ENCODE measurements at regions not wholly inside any gene's neighbourhood (a gene's known extent, or its start where the extent isn't known, plus 50 kb on each side); places are given as distances from the start of the nearest gene placed in this dataset.
"Not testable (repeated sequence)": the region's sequence is repeated elsewhere in the genome, so short reads cannot be mapped to it uniquely, and the experiment has no call there.

DNA sequence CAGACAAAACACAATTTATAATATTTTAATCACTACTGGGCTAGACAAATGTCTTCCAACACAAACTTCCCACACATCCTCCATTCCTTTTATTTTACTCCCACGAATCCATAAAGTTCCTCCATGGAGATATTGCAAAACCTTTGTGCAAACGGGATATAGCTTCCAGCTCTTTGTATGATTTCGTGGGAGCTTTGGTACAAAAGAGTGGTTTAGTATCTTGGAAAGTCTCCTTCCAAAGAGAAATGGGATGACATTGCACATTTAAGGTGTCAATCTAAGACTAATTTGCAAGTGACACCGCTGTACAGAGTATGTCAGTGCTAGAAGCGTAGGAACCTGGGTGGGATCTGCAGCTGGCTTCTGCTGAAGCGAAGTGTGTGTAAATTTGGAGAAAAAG is 455.2 kb upstream of the RUNX1 start:
- DNase-seq (ENCODE audit: low read depth in 2 of 2): no peak

DNA sequence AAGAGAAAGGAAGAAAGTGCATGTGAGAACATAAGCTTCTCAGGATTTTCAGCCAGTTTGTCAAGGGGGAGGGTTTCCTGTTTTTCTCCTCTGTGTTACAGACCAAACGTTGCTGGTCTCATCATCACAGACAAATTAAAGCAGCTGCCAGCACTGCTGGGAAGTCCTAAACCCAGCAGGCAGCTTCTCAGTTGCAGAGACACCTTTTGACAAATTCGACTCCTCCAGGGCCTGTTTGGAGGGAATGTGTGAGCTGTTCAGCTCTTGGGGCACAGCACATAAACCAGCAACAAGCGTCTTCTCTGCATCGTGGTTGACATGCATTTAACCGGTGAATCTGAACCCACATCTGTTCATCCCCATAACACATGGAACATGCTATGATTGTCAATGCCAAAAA is 454.6 kb upstream of the RUNX1 start:
- DNase-seq (ENCODE audit: low read depth in 2 of 2): no peak

DNA sequence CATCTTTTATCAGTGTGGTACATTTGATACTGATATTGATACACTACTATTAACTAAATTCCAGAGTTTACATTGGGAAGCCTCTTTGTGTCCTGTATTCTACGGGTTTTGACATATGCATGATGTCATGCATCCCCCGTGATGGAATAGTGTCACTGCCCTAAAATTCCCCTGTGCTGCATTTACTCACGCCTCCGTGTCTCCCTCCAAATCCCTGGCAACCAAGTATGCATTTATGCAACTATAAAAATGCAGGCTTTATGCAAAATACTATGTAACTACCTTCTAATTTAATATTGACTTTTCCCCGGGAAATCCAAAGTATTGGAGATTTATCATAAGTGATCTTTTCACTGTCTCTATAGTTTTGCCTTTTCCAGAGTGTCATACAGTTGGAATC is 453.7 kb upstream of the RUNX1 start:
- no peak for DNase-seq (ENCODE audit: low read depth in 2 of 2)

DNA sequence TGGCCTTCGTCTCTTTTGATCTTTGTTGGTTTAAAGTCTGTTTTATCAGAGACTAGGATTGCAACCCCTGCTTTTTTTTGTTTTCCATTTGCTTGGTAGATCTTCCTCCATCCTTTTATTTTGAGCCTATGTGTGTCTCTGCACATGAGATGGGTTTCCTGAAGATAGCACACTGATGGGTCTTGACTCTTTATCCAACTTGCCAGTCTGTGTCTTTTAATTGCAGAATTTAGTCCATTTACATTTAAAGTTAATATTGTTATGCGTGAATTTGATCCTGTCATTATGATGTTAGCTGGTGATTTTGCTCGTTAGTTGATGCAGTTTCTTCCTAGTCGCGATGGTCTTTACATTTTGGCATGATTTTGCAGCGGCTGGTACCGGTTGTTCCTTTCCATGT is 448.4 kb upstream of the RUNX1 start:
- not testable (repeated sequence) for DNase-seq (ENCODE audit: low read depth in 2 of 2)

DNA sequence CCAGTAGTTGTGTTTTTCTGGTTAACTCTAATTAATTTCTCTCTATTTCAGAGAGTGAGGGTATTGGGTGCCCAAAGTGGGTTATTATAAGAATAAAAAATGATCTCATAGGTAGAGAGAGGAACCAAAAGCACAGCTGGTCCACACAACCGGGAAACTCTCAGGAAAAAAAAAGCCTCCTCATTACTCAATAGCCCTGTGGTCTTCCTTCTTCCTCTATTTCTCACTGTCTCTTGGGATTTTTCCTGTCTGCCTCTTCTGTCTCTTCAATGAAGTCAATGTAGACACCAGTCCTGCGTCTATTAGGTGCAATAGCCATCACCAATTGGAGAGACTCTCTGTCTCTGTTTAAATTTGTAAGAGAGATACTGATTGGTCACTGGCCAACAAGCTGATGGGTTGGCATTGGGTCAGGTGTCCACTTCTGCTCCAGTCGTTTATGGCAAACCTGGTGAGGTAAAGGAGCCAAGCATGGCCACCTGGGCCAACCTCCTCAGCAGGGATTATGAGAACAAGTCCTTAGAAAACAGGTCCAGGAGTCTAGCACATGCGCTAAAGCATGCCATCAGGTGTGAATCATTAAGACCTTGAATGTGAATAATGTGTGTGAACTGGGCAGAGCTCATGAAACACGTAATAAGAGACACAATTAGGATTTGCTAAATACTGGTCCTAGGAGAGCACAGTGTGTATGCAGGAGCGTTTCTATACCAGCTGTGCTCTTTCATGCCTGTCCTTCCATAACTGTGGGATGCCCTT is 443.0 kb upstream of the RUNX1 start:
- DNase-seq (ENCODE audit: low read depth in 2 of 2): no peak

DNA sequence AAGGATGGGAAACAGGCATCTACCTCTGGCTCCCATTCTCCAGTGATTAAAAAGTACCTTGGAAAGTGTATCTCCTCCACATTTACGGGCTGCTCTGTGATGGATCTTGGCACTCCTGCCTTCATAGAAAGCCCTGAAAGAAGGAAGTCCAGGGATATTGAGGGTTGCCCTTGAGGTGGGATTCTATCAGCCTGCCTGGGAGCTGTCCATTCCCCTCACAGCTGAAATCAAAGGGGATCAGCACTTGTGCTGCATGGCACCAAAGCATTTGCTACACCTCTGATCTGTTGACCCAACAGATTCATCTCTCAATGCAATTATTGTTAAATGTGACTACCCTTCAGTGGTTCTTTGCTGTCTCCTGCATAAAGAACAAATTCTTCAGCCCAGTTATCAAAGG is 442.0 kb upstream of the RUNX1 start:
- DNase-seq (ENCODE audit: low read depth in 2 of 2): no peak

DNA sequence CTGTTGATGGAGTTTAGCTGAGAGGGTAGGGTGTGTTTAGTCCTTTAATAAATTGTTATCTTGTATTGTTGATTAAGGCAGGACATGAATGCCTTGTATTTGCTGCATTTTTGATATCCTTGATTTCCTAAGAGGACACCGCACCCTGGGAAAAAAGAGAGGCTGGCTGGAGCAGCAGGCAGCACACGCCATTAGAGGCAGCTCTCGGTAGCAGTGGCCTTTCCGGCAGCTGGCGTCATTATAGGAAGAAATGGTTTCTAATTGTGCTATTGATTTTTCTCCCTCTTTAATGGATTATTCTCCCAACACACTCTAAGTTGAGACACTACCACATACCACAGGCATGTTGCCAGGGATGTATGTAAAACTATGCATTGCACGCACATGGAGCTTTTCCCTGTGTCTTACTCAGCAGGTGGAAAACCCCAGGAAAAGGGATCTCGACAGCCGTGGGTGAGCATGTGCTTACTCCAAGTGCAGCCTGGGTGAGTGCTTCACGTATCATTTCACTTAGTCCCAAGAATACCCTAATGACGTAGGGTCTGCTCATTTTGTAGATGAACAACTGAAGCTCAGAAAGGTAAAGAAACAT is 440.4 kb upstream of the RUNX1 start:
- DNase-seq (ENCODE audit: low read depth in 2 of 2): no peak

DNA sequence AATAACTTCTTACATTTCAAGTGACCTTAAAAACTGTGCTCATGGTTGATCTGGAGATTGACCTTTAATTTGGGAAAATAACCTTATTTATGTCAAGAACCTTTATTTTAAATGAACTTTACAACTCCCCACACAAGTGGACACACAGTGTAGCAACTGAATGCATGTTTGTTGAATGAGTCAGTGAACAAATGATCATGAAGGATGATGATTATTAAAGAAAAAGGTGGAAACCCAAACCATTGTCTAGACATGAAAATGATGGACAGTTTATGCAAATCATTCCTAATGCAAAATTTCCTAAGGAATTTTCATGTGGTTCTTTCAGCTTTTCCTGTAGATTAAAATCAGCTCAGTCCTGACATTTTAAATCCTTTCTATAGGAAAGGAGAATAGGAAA is 439.8 kb upstream of the RUNX1 start:
- DNase-seq (ENCODE audit: low read depth in 2 of 2): no peak

DNA sequence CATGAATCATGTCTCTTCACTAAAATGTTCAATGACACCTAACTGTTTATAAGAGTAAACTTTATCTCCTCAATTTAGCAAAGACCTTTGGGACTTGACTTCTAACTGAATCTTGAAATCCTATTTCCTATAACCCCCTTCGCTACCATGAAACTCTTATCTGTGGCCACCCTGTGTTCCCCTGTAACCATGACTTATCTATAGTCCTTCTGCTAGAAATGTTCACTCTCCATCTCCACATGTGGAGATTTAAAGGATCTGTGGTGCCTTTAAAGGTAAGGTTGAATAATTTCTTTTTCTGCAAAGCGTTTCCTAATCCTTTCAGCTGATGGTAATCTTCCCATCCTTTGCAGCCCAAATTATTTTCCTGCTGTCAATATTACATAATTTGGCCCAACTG is 436.3 kb upstream of the RUNX1 start:
- no peak for DNase-seq (ENCODE audit: low read depth in 2 of 2)

DNA sequence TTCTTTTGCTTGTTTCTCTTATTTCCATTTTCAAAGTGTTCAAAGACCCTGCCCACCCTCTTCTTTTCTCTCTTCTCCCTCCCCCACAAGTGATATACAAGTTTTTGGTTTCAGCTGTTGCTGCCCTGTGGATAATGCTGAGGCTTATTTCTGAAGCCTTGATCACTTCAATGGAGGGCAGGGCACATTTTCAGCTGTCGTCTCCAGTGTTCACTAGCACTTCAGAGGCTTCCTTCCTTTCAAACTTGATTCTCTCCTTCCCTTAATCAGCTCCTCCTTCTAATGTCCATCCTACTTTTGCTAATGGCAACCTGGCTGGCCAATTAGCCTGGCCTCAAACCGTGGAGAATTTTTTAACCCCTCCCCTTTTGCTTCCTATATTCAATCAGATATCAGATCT is 435.7 kb upstream of the RUNX1 start:
- no peak for DNase-seq (ENCODE audit: low read depth in 2 of 2)

DNA sequence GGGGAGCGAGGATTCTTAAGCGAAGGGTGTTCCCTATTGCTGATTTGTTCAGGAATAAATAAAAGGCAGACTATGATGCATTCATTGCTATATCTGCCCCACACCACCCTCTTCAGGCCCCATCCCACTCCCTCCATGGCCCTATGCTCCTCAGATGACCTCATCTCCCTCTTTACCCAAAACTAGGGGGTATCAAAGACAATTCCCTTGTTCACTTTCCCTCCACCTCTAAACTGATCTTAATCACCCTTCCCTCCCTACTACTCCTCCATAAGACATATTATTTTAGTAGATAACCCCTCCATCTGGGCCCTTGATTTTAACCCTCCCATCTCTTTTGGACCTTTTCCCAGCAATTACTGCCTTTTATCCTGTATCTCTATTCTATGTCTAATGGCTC is 434.9 kb upstream of the RUNX1 start:
- no peak for DNase-seq (ENCODE audit: low read depth in 2 of 2)

DNA sequence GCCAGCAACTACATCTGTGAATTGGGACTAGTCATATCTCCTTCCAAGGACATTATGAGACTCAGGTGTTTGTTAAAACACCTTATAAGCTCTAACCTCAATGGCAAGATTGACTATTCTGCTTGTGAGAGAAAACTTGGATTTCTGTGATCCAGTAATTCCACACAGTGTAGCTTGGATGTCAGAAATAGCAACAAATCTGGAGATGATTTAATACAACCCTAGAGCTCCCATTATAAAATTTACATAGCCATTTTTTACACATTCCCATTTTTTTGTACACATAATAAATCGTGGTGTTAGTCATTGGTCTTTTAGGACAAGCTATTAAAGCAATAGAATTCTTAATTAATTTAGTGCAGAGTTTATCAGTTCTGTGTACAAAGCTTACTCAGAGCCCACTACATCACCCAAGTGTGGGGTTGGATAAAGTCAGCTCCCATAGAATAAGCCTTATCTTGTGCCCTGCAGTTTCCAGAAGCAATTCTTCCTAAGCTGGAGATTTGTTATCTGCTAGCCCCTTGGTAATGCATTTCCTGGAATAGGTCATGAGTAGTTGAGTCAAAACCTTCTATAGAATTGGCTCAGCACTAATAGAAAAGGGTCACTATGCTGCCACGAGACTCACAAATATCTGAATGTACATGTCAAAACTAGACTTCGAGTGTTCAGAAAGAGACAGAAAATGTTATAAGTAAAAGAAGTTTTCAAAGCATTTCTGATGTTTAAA is 434.0 kb upstream of the RUNX1 start:
- no peak for DNase-seq (ENCODE audit: low read depth in 2 of 2)

DNA sequence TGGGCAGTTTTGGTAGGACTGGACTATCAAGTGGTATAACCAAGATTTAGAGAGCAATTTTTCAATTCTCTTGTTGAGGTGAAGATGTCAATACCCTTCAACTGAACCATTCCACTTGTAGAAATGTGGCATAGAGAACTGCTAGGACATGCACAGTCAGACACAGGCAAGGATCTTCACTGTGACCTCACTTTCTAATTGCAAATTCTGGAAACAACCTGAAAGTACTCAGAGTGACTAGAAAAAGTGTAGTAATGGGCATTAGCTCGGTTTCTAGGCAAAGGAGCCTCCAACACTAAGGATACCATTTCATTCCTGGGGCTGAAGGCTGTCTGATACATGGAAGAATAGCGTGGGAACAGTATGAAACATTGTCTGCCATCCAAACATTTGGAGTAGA is 433.0 kb upstream of the RUNX1 start:
- DNase-seq (ENCODE audit: low read depth in 2 of 2): no peak

DNA sequence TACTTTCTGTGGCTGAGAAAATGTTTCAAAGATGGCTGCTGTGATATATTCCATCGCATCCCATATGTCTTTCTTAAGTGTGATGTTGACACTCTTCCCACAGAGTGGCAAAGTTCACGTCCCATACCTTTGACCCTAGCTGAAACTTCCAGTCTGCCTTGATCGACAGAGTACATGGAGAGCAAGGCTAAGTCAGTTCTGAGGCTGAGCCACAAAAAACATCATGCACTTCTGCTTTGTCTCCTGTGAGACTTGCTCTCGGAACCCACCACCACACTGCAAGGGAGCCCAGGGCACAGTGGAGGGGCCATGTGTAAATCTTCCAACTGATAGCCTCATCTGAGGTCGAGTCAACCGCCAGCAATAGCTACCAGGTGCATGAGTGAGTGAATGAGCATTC is 431.9 kb upstream of the RUNX1 start:
- no peak for DNase-seq (ENCODE audit: low read depth in 2 of 2)

DNA sequence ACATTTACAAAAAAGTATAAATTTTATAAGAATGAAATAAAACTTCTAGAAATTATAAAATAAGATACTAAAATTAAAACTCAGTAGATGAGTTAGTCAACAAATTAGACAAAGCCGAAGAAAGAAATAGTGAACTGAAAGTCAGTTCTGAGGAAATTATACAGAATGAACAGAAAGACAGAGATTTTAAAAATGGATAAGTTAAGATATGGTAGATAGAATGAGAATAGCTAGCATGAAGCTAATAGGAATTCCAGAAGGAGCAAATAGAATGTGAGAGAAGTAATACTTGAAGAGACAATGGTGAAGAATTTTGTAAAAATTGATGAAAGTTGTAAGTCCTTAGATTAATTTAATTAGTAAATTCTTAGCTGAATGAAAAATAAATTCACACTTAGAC is 430.4 kb upstream of the RUNX1 start:
- no peak for DNase-seq (ENCODE audit: low read depth in 2 of 2)

DNA sequence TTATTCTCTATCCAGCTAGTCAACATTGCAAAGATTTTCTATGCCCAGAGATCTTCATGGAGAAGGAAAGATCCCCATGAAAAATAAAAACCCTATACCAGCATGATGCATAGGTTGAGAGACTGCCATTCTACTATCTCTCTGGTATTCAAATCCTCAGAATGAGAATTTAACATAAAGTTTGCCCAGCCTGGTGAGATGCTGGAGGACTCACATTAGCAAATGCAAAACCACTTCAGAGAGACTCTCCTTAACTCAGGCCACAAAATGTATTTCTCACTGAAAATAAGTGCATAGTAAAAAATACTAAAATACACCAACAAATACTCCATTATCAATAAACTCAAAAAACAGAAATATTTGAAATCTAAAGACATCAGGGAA is 430.0 kb upstream of the RUNX1 start:
- no peak for DNase-seq (ENCODE audit: low read depth in 2 of 2)

DNA sequence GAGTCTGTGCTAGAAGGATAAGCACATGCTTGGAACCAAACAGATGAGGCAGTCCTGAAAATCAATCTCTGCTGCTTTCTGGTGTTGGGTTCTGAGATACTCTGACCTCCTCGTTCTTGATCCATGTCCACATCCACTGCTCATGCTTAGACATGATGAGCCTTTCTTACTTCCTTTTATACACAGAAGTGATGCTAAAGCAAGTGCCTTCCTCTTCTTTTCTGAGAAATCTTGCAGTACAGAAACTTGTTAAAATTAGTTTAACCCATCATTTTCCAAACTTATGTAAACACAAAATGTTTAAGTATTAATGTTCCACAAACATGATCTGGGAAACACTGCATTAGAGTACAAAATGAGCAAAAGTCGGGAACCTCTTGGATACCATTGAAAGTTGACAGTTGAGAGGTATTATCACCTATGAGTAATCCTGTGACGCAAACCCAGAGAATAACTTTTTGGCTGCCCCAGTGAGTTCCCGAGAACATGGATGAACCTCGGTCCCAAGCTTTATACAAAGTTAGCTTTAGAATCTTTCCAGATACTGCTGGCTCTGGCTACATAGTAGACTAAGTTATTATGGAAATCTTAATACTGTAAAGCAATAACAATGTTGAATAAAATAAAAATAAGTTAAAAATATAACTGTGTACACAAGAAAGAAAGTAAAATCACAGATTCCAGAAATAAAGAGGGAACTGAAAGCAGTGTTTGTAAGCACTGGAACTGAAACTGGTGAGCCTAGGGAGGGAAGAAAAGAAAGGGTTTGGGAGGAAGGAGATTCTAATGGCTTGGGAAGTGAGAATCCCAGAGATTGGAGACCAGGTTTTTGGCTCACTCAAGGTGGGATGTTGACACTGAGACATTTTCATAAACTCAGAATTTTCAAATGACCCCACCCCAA is 429.3 kb upstream of the RUNX1 start:
- DNase-seq (ENCODE audit: low read depth in 2 of 2): no peak

DNA sequence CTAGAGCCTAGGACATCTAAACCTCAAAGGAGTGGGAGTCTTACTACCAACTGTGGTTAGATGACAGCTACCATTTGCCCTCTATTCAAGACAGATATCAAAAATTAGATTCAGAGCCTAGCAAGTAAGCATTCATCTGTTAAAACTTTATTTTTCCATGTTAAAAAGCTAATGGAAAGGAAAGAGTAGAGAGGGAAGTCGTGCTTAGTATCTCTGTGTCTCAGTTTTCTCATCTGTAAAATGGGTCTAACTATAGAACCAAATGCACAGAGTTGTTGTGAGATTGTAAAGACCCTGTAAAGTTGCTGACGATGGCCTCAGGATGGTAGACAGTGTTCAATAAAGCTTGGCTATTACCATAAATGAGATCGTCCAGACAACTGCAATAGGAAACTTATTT is 428.5 kb upstream of the RUNX1 start:
- no peak for DNase-seq (ENCODE audit: low read depth in 2 of 2)

DNA sequence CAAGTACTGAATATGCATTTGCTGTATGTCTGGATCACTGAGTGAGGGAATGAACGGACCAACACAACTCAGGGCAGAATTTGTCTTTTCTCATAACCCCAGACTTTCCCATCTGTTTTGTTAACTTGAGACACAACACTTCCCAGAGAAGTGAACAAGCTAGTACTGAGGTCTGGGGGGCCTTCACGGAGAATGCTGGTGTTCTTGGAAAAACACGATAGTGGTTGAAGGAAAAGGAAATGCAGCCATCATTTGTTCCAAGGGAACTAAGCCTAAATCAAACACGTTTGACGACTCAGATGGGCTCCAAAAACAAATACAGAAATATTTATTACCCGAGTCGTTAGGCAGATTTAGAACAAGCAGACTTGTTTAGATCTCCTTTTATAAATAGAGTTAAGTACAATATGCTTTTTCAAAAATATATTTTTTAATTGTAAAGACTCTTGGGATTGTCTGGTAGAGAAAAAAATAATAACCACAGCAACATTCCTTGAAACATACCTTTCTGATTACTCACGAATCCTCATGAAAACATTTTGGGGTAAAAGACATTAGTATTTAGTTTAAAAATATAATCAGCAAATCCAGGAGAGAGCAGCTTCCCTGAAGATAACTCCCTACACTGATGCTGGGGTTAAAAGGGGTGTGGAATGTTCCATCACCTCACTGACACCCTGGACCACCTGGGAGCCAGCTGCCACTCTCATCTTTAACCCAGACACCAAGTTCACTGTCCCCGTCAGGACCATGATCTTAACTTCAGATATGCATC is 427.7 kb upstream of the RUNX1 start:
- DNase-seq (ENCODE audit: low read depth in 2 of 2): no peak

DNA sequence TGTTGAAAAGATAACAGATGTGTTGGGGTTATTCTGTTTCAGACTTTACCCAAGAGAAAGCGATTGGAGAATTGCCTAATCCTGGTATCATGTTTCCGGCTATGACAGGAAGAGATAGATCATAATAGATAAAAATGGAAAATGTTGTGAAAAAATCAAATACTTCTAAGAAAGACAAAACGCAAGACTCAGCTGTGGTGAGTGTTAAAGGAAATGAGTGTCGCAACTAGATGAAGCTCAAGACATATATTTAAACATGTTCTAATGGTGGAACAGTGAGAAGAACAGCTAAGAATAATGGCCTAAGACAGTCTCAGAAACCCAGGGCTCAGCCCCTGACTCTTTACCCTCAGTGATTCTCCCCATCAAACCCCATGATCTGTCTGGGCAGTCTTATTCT is 426.7 kb upstream of the RUNX1 start:
- no peak for DNase-seq (ENCODE audit: low read depth in 2 of 2)

DNA sequence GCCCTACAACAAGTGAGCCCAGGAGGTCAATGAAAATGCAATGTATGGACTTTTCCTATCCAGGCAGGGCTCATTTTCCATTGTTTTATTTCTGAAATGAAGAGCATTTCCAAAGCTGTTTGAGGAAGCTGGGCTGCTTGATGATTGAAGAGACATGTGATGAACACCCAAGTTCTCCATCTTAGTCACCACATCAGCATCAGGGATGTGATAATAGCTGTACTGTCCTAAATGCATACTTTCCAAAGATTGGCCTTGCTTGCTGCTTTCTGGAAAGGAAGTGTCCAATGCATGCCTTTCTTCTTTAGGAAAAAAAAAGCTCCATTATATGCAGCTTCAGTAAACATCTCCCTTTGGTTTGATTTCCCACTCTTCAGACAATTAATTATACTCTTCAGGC is 425.9 kb upstream of the RUNX1 start:
- DNase-seq (ENCODE audit: low read depth in 2 of 2): no peak

DNA sequence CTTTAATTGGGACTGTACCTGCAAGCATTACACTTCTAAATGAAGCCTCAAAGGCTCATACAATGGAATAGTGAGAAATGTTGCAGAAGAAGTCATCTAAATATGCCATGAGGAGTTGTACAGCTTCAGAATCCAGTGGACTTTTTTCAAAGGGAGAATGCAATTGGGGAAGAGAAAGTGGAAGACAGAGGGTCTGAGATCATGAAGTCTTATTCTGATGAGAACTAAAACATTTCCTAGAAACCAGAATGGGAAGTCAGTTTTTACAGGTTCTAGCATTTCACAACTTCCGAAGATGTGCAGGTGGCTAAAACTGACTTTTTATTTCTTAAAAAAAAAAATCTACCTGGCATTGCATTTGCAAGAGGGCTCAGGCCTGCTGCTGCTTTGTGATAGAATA is 424.4 kb upstream of the RUNX1 start:
- DNase-seq (ENCODE audit: low read depth in 2 of 2): no peak

Measured in stimulated activated CD8-positive, alpha-beta memory T cell treated with anti-CD3 and anti-CD28 coated beads, Interleukin-7, amount 100 ng/mL, for 1 hour (primary cell).